Endodermal cell (in vitro differentiated cells): ENCODE measurements at regions not wholly inside any gene's neighbourhood (a gene's known extent, or its start where the extent isn't known, plus 50 kb on each side); places are given as distances from the start of the nearest gene placed in this dataset.
"Not testable (repeated sequence)": the region's sequence is repeated elsewhere in the genome, so short reads cannot be mapped to it uniquely, and the experiment has no call there.

ENCODE experiments used
- DNase-seq: peaks from one replicate; pipeline ENCODE4 v3.0.0-alpha.2; 2017
- H3K27ac ChIP-seq: 2 replicates; pipeline ENCODE4 v1.5.1; 2013; ENCODE audit warnings: mild to moderate bottlenecking, low read depth, low read length, moderate library complexity
- H3K27me3 ChIP-seq: 2 replicates; pipeline ENCODE4 v1.6.1; 2013; ENCODE audit warnings: mild to moderate bottlenecking, low read length, moderate library complexity; ENCODE audit not compliant: insufficient read depth, control insufficient read depth, poor library complexity, severe bottlenecking
- H3K36me3 ChIP-seq: 2 replicates; pipeline ENCODE4 v1.7.0; 2013; ENCODE audit warnings: mild to moderate bottlenecking, low read length, moderate library complexity; ENCODE audit not compliant: control insufficient read depth, insufficient read depth
- H3K4me1 ChIP-seq: one replicate; pipeline ENCODE4 v1.7.0; 2013; ENCODE audit warnings: low read length; ENCODE audit not compliant: control insufficient read depth, insufficient read depth
- H3K4me3 ChIP-seq: 2 replicates; pipeline ENCODE4 v1.5.1; 2013; ENCODE audit warnings: mild to moderate bottlenecking, low read length, moderate library complexity
- H3K9ac ChIP-seq: 2 replicates; pipeline ENCODE4 v1.6.1; 2013; ENCODE audit warnings: mild to moderate bottlenecking, low read length, moderate library complexity; ENCODE audit not compliant: poor library complexity, severe bottlenecking; ENCODE audit errors: extremely low read depth
- H3K9me3 ChIP-seq: 2 replicates; pipeline ENCODE4 v1.6.1; 2013; ENCODE audit warnings: mild to moderate bottlenecking, low read length, moderate library complexity; ENCODE audit not compliant: control insufficient read depth
- H3K27ac Mint-ChIP-seq: 2 replicates; pipeline ENCODE4 v1.8.0; 2020; ENCODE audit warnings: mixed read lengths
- H3K27me3 Mint-ChIP-seq: 2 replicates; pipeline ENCODE4 v1.8.0; 2021; ENCODE audit warnings: mild to moderate bottlenecking, mixed read lengths; ENCODE audit not compliant: insufficient read depth
- H3K36me3 Mint-ChIP-seq: 2 replicates; pipeline ENCODE4 v1.8.0; 2020; ENCODE audit warnings: low read depth, mixed read lengths
- H3K4me1 Mint-ChIP-seq: 2 replicates; pipeline ENCODE4 v1.8.0; 2020; ENCODE audit warnings: mixed read lengths
- H3K4me3 Mint-ChIP-seq: 2 replicates; pipeline ENCODE4 v1.8.0; 2020; ENCODE audit warnings: mild to moderate bottlenecking, moderate library complexity, mixed read lengths
- H3K9me3 Mint-ChIP-seq: 2 replicates; pipeline ENCODE4 v1.8.0; 2020; ENCODE audit warnings: mild to moderate bottlenecking, mixed read lengths
- WGBS, 2 experiments: methylation state at CpG; one replicate each; pipeline versions ENCODE4 v1.1.5 to v1.1.7; 2013; ENCODE audit warnings: missing lambda C conversion rate in 2 of 2, mixed read lengths in 1 of 2; ENCODE audit not compliant: insufficient coverage in 1 of 2, insufficient read length in 1 of 2; 5-methylcytosine and 5-hydroxymethylcytosine counted together
- TF ChIP-seq, protein P1 (sequence below): fragments of 200-600 bp; sonication (generic); conservative IDR thresholded peaks from 2 replicates; pipeline ENCODE4 v1.5.0; 2021; ENCODE audit warnings: antibody characterized with exemption, mild to moderate bottlenecking

GRCh38 chr2:146540271-146540932 is 1304.4 kb upstream of the ACVR2A start:
- peaks cover 36% of the 10 kb centered on the region for H3K36me3 Mint-ChIP-seq
- DNase-seq = peak; percentile 89
- H3K9me3 ChIP-seq = peaks cover 18% of the 10 kb centered on the region
- H3K4me1 Mint-ChIP-seq = peaks cover 33% of the 10 kb centered on the region
- peaks cover 3% of the 10 kb centered on the region for H3K4me1 ChIP-seq
- no peaks in the 10 kb centered on the region for H3K27me3 ChIP-seq
- H3K27ac Mint-ChIP-seq = peak overlapping the region; percentile 98
- H3K9ac ChIP-seq = peak overlapping the region; percentile 67
- TF ChIP-seq, protein P1, sequence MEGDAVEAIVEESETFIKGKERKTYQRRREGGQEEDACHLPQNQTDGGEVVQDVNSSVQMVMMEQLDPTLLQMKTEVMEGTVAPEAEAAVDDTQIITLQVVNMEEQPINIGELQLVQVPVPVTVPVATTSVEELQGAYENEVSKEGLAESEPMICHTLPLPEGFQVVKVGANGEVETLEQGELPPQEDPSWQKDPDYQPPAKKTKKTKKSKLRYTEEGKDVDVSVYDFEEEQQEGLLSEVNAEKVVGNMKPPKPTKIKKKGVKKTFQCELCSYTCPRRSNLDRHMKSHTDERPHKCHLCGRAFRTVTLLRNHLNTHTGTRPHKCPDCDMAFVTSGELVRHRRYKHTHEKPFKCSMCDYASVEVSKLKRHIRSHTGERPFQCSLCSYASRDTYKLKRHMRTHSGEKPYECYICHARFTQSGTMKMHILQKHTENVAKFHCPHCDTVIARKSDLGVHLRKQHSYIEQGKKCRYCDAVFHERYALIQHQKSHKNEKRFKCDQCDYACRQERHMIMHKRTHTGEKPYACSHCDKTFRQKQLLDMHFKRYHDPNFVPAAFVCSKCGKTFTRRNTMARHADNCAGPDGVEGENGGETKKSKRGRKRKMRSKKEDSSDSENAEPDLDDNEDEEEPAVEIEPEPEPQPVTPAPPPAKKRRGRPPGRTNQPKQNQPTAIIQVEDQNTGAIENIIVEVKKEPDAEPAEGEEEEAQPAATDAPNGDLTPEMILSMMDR = no peak
- H3K27ac ChIP-seq = peak overlapping the region; percentile 62
- no peaks in the 10 kb centered on the region for H3K36me3 ChIP-seq
- whole genome bisulfite sequencing, 2 experiments = 0% methylated on average over 3 of the region's 3 CpGs; no CpG with 5 or more reads in 1 of the 2 experiments
- H3K4me3 Mint-ChIP-seq = peak overlapping the region; percentile 38
- peak overlapping the region; percentile 75 for H3K4me3 ChIP-seq
- no peaks in the 10 kb centered on the region for H3K27me3 Mint-ChIP-seq
- H3K9me3 Mint-ChIP-seq = peaks cover 31% of the 10 kb centered on the region

DNA sequence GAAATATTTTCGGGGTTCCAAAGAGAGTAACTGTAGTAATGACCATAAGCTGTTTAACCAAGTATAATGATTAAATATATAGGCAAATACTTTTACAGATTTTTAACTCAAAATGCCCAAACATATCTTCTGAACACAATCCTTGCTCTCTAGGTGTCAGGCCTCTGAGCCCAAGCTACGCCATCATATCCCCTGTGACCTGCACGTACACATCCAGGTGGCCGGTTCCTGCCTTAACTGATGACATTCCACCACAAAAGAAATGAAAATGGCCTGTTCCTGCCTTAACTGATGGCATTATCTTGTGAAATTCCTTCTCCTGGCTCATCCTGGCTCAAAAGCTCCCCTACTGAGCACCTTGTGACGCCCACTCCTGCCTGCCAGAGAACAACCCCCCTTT is 1305.1 kb upstream of the ACVR2A start:
- Mint-ChIP-seq H3K4me1 (peaks cover 33% of the 10 kb centered on the region), H3K27ac (peak overlapping the region; percentile 98), H3K4me3 (peak overlapping the region; percentile 38), H3K36me3 (peaks cover 39% of the 10 kb centered on the region), H3K9me3 (peaks cover 29% of the 10 kb centered on the region)
- H3K27me3 ChIP-seq, H3K27me3 Mint-ChIP-seq, H3K4me1 ChIP-seq, DNase-seq, H3K27ac ChIP-seq, H3K36me3 ChIP-seq: not testable (repeated sequence)
- peaks cover 24% of the 10 kb centered on the region for H3K9me3 ChIP-seq
- peak overlapping the region; percentile 75 for H3K4me3 ChIP-seq
- H3K9ac ChIP-seq = peak overlapping the region; percentile 67
- WGBS, 2 experiments = 6 to 10% methylated on average over 1 to 5 of the region's 5 CpGs

DNA sequence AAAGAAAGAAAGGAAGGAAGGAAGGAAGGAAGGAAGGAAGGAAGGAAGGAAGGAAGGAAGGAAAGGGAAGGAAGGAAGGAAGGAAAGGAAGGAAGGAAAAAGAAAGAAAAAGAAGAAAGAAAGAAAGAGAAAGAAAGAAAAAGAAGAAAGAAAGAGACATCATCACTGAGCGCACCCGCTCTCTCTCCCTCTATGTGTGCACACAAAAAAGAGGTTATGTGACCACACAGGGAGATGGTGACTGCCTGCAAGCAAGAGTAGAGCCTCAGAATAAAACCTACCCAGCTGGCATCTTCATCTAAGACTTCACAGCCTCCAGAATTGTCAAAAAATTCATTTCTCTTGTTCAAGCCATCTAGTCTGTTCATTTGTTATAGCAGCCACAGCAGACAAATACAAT is 1307.4 kb upstream of the ACVR2A start:
- H3K9ac ChIP-seq = no peak overlapping the region
- Mint-ChIP-seq H3K4me3 (no peak overlapping the region), H3K27ac (no peak overlapping the region), H3K36me3 (peaks cover 33% of the 10 kb centered on the region), H3K9me3 (peaks cover 29% of the 10 kb centered on the region), H3K27me3 (no peaks in the 10 kb centered on the region), H3K4me1 (peaks cover 34% of the 10 kb centered on the region)
- H3K27me3 ChIP-seq = no peaks in the 10 kb centered on the region
- no peaks in the 10 kb centered on the region for H3K36me3 ChIP-seq
- peaks cover 3% of the 10 kb centered on the region for H3K4me1 ChIP-seq
- 96 to 100% methylated on average over 2 of the region's 2 CpGs for WGBS, 2 experiments
- no peak for DNase-seq
- H3K4me3 ChIP-seq = peak overlapping the region; percentile 13
- TF ChIP-seq, protein P1 = no peak
- peaks cover 24% of the 10 kb centered on the region for H3K9me3 ChIP-seq
- H3K27ac ChIP-seq = no peak overlapping the region
